Suprapubic skin (tissue), 4 donors: ENCODE measurements at regions not wholly inside any gene's neighbourhood (a gene's known extent, or its start where the extent isn't known, plus 50 kb on each side); places are given as distances from the start of the nearest gene placed in this dataset.

ENCODE experiments used
- EP300 ChIP-seq: sonication (generic); formaldehyde crosslinking; IDR thresholded peaks from one replicate; pipeline ENCODE4 v1.6.1; 2017; ENCODE audit warnings: antibody characterized with exemption
- POLR2A ChIP-seq, 2 donors: fragments of 450-650 bp; IDR thresholded peaks; one replicate each; pipeline ENCODE4 v1.6.1; 2017; ENCODE audit warnings: antibody characterized with exemption in 2 of 2, mild to moderate bottlenecking in 2 of 2, moderate library complexity in 2 of 2
- POLR2AphosphoS5 ChIP-seq, 3 donors: sonication (generic); formaldehyde crosslinking; IDR thresholded peaks; one replicate each; pipeline ENCODE4 v1.6.1; 2017; ENCODE audit warnings: antibody characterized with exemption in 3 of 3
- TF ChIP-seq, protein P1 (sequence below), 2 donors: fragments of 200-600 bp in 1 of 2; fragments of 450-650 bp in 1 of 2; sonication (generic) in 1 of 2; IDR thresholded peaks; one replicate each; pipeline ENCODE4 v1.5.1; 2016 to 2019; ENCODE audit warnings: antibody characterized with exemption in 2 of 2, mild to moderate bottlenecking in 1 of 2, moderate library complexity in 1 of 2

GRCh38 chr5:122527547-122527946 is 215.5 kb downstream of the SNCAIP start:
- TF ChIP-seq, protein P1, sequence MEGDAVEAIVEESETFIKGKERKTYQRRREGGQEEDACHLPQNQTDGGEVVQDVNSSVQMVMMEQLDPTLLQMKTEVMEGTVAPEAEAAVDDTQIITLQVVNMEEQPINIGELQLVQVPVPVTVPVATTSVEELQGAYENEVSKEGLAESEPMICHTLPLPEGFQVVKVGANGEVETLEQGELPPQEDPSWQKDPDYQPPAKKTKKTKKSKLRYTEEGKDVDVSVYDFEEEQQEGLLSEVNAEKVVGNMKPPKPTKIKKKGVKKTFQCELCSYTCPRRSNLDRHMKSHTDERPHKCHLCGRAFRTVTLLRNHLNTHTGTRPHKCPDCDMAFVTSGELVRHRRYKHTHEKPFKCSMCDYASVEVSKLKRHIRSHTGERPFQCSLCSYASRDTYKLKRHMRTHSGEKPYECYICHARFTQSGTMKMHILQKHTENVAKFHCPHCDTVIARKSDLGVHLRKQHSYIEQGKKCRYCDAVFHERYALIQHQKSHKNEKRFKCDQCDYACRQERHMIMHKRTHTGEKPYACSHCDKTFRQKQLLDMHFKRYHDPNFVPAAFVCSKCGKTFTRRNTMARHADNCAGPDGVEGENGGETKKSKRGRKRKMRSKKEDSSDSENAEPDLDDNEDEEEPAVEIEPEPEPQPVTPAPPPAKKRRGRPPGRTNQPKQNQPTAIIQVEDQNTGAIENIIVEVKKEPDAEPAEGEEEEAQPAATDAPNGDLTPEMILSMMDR (IDR thresholded peaks at IDR 0.05), result no peak
- TF ChIP-seq POLR2A (IDR thresholded peaks at IDR 0.05) (no peak), POLR2AphosphoS5 (IDR thresholded peaks at IDR 0.05) (no peak), EP300 (no peak)
